ENCODE measurements at regions not wholly inside any gene's neighbourhood (a gene's known extent, or its start where the extent isn't known, plus 50 kb on each side); places are given as distances from the start of the nearest gene placed in this dataset.

- no peak for DNase-seq
Measured at GRCh38 chr3:44100298-44100695, 141.4 kb upstream of the TOPAZ1 start.

- DNase-seq: no peak
Measured at GRCh38 chr3:44104043-44104442, 137.6 kb upstream of the TOPAZ1 start.

- peak; percentile 48 to 57 for DNase-seq
Measured at GRCh38 chr3:44104668-44105321, 136.9 kb upstream of the TOPAZ1 start.

- no peak for DNase-seq
Measured at GRCh38 chr3:44105571-44105970, 136.1 kb upstream of the TOPAZ1 start.

GRCh38 chr3:44106756-44107155 is 134.9 kb upstream of the TOPAZ1 start:
- DNase-seq: no peak

- DNase-seq: no peak
Measured at GRCh38 chr3:44108481-44108880, 133.2 kb upstream of the TOPAZ1 start.

GRCh38 chr3:44109771-44110361 is 131.8 kb upstream of the TOPAZ1 start:
- DNase-seq: no peak

- DNase-seq: no peak
Measured at GRCh38 chr3:44110648-44111047, 131.0 kb upstream of the TOPAZ1 start.

GRCh38 chr3:44111482-44111881 is 130.2 kb upstream of the TOPAZ1 start:
- DNase-seq: no peak

GRCh38 chr3:44114142-44114541 is 127.5 kb upstream of the TOPAZ1 start:
- DNase-seq: peak; percentile 59 to 64

GRCh38 chr3:44117239-44117638 is 124.4 kb upstream of the TOPAZ1 start:
- DNase-seq: no peak

- DNase-seq: no peak
Measured at GRCh38 chr3:44117736-44118135, 124.0 kb upstream of the TOPAZ1 start.

GRCh38 chr3:44120721-44121582 is 120.7 kb upstream of the TOPAZ1 start:
- DNase-seq: no peak

- DNase-seq: no peak
Measured at GRCh38 chr3:44125246-44125645, 116.4 kb upstream of the TOPAZ1 start.

GRCh38 chr3:44125882-44126281 is 115.8 kb upstream of the TOPAZ1 start:
- no peak for DNase-seq

GRCh38 chr3:44128057-44128775 is 113.5 kb upstream of the TOPAZ1 start:
- DNase-seq: no peak

- DNase-seq: no peak
Measured at GRCh38 chr3:44130249-44130648, 111.4 kb upstream of the TOPAZ1 start.

- DNase-seq: no peak
Measured at GRCh38 chr3:44132061-44132460, 109.6 kb upstream of the TOPAZ1 start.

GRCh38 chr3:44132593-44132992 is 109.1 kb upstream of the TOPAZ1 start:
- DNase-seq: no peak

GRCh38 chr3:44136421-44136820 is 105.3 kb upstream of the TOPAZ1 start:
- no peak for DNase-seq

GRCh38 chr3:44146073-44146472 is 95.6 kb upstream of the TOPAZ1 start:
- DNase-seq: no peak

GRCh38 chr3:44159696-44160300 is 81.9 kb upstream of the TOPAZ1 start:
- no peak for DNase-seq

- DNase-seq: no peak
Measured at GRCh38 chr3:44160818-44161217, 80.9 kb upstream of the TOPAZ1 start.
